ENCODE measurements at regions not wholly inside any gene's neighbourhood (a gene's known extent, or its start where the extent isn't known, plus 50 kb on each side); places are given as distances from the start of the nearest gene placed in this dataset.
"Not testable (repeated sequence)": the region's sequence is repeated elsewhere in the genome, so short reads cannot be mapped to it uniquely, and the experiment has no call there.

DNA sequence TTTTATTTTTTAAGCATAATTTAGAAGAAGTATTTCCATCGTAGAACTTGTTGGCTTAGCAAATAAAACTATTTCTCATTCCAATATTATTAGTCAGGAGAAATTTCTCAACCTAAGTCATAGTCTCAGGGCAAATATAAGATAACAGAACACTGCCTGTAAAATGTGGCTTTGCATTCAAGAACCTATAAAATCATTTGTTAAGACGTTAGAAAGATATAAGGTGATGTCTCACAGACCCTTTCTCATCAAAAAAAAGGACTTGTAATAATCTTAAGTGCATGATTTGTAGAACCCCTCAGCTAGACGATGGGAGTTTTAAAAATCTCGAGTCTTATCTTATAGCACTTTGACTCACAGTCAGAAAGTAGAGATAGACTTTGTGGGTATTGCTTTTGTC is 314.7 kb upstream of the CFAP20DC start:
- Histone ChIP-seq H3K4me3 (ENCODE audit: insufficient read depth, low read depth, low read length, poor library complexity, severe bottlenecking) (no peak overlapping the region), H3K36me3 (ENCODE audit: control insufficient read depth, insufficient read depth, low read length) (no peaks in the 10 kb centered on the region), H3K9me3 (ENCODE audit: control insufficient read depth, low read length) (no peaks in the 10 kb centered on the region), H3K4me1 (ENCODE audit: control insufficient read depth, insufficient read depth, low read length, poor library complexity, severe bottlenecking) (no peaks in the 10 kb centered on the region), H3K27ac (ENCODE audit: insufficient read depth, low read length, poor library complexity, severe bottlenecking) (no peak overlapping the region), H3K27me3 (replicated peaks; ENCODE audit: control insufficient read depth, insufficient read depth, low read length, poor library complexity, severe bottlenecking) (no peaks in the 10 kb centered on the region)
- no peak for DNase-seq

DNA sequence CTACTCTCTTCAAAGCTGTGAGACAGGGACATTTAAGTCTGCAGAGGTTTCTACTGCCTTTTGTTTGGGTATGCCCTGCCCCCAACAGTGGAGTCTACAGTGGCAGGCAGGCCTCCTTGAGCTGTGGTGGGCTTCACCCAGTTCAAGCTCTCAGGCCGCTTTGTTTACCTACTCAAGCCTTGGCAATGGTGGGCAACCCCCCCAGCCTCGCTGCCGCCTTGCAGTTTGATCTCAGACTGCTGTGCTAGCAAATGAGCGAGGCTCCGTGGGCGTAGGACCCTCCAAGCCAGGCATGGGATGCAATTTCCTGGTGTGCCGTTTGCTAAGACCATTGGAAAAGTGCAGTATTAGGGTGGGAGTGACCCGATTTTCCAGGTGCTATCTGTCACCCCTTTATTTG is 310.5 kb upstream of the CFAP20DC start:
- H3K27me3 ChIP-seq (replicated peaks; ENCODE audit: control insufficient read depth, insufficient read depth, low read length, poor library complexity, severe bottlenecking); DNase-seq; H3K4me1 ChIP-seq (ENCODE audit: control insufficient read depth, insufficient read depth, low read length, poor library complexity, severe bottlenecking); H3K27ac ChIP-seq (ENCODE audit: insufficient read depth, low read length, poor library complexity, severe bottlenecking); H3K9me3 ChIP-seq (ENCODE audit: control insufficient read depth, low read length); H3K36me3 ChIP-seq (ENCODE audit: control insufficient read depth, insufficient read depth, low read length); H3K4me3 ChIP-seq (ENCODE audit: insufficient read depth, low read depth, low read length, poor library complexity, severe bottlenecking): not testable (repeated sequence)

DNA sequence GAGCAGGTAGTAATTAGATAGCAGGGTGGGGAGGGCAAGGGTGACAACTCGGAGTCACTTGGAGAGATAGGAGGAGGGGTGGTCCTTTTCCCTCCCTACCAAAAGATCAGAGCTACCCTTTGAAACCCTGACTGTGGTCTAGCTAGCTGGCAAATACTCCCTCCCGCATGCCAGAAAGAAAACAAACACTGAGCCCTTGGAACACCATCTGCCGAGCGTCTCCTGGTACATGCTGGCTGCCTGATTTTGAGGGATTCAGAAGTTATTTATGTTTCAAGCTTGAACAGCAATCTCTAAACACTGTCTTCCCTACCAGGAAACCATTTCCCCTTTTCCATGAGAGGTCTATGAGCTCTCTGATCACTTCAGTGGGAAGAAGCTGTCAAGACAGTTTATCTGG is 291.6 kb upstream of the CFAP20DC start:
- no peak overlapping the region for H3K27ac ChIP-seq (ENCODE audit: insufficient read depth, low read length, poor library complexity, severe bottlenecking)
- H3K36me3 ChIP-seq (ENCODE audit: control insufficient read depth, insufficient read depth, low read length): no peaks in the 10 kb centered on the region
- no peak overlapping the region for H3K4me3 ChIP-seq (ENCODE audit: insufficient read depth, low read depth, low read length, poor library complexity, severe bottlenecking)
- H3K4me1 ChIP-seq (ENCODE audit: control insufficient read depth, insufficient read depth, low read length, poor library complexity, severe bottlenecking): no peaks in the 10 kb centered on the region
- H3K9me3 ChIP-seq (ENCODE audit: control insufficient read depth, low read length): no peaks in the 10 kb centered on the region
- no peaks in the 10 kb centered on the region for H3K27me3 ChIP-seq (replicated peaks; ENCODE audit: control insufficient read depth, insufficient read depth, low read length, poor library complexity, severe bottlenecking)
- no peak for DNase-seq

DNA sequence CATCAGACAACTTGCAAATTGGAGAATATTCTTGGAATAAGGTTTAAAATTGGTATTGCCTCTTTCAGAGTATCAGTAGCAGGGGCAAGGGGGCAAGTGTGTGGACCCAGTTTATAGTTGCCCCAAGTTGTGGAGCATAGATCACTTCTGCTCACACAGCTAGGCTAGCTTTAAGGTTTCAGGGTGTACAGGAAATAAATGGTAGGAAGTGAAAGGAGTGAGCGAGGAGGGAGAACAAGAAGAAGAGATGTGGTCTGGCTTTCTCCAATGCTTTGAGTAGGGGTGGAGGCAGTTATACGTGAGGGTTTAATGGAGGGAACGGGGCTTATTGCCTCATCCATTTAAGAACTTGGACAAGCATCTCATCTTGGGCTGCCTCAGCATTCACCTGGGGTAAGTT is 290.0 kb upstream of the CFAP20DC start:
- Histone ChIP-seq H3K27me3 (replicated peaks; ENCODE audit: control insufficient read depth, insufficient read depth, low read length, poor library complexity, severe bottlenecking) (no peaks in the 10 kb centered on the region), H3K4me1 (ENCODE audit: control insufficient read depth, insufficient read depth, low read length, poor library complexity, severe bottlenecking) (no peaks in the 10 kb centered on the region), H3K36me3 (ENCODE audit: control insufficient read depth, insufficient read depth, low read length) (no peaks in the 10 kb centered on the region), H3K4me3 (ENCODE audit: insufficient read depth, low read depth, low read length, poor library complexity, severe bottlenecking) (no peak overlapping the region), H3K27ac (ENCODE audit: insufficient read depth, low read length, poor library complexity, severe bottlenecking) (no peak overlapping the region), H3K9me3 (ENCODE audit: control insufficient read depth, low read length) (no peaks in the 10 kb centered on the region)
- DNase-seq: no peak

DNA sequence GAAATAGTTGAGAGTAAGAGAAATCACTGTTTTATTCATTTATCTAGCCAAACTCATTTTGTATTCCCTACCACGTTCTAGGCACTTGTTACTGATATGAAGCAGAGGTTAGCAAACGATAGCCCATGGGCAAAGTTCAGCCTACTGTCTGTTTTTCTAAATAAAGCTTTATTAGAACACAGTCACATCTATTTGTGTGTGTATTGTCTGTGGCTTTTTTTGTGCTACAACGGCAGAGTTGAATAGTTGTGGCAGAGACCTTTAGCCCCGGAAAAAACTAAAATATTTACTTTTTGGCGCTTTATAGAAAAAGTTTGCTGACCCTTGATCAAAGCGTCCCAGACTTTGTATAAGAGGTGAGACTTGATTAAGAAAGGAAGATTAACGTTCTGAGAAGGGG is 289.1 kb upstream of the CFAP20DC start:
- no peak for DNase-seq
- no peak overlapping the region for H3K4me3 ChIP-seq (ENCODE audit: insufficient read depth, low read depth, low read length, poor library complexity, severe bottlenecking)
- no peaks in the 10 kb centered on the region for H3K36me3 ChIP-seq (ENCODE audit: control insufficient read depth, insufficient read depth, low read length)
- no peaks in the 10 kb centered on the region for H3K4me1 ChIP-seq (ENCODE audit: control insufficient read depth, insufficient read depth, low read length, poor library complexity, severe bottlenecking)
- no peaks in the 10 kb centered on the region for H3K27me3 ChIP-seq (replicated peaks; ENCODE audit: control insufficient read depth, insufficient read depth, low read length, poor library complexity, severe bottlenecking)
- H3K9me3 ChIP-seq (ENCODE audit: control insufficient read depth, low read length): no peaks in the 10 kb centered on the region
- no peak overlapping the region for H3K27ac ChIP-seq (ENCODE audit: insufficient read depth, low read length, poor library complexity, severe bottlenecking)

DNA sequence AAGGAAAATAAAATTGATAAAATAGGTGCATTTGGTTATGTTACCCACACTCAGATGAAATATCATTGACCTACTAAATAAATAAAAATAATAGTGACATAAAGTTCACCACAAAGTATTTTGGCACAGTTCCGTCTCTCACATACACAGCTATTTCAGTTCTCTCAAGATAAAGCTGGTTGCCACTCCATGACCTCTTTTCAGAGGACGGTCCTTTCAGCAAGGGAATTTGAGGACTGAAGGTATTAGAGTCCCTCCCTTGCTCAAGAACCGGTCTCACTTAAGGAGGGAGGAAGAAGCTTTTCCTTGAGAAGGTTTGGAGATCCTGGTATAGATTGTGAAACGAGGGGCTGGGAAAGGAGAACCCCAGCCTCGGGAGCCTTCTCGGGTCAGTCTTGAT is 285.5 kb upstream of the CFAP20DC start:
- no peak for DNase-seq
- H3K4me3 ChIP-seq (ENCODE audit: insufficient read depth, low read depth, low read length, poor library complexity, severe bottlenecking): no peak overlapping the region

DNA sequence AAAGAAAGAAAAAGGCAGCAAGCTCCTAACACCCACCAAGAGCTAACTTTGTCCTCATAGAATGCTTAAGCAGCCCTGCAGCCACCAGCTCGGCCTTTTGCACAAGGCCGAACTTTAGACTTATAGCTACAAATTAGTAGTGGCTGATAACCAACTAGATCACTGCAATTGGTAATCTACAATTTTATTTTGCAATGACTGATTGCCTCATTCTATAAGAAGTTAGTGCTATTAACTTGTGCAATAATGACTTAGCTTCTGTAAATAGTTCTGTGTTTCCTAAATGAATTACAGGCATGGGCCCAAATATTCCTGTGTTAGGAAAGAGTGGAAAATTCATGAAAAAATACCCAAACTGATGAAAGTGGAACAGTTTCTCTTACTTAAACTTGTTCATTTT is 284.8 kb upstream of the CFAP20DC start:
- Histone ChIP-seq H3K9me3 (ENCODE audit: control insufficient read depth, low read length) (no peaks in the 10 kb centered on the region), H3K27ac (ENCODE audit: insufficient read depth, low read length, poor library complexity, severe bottlenecking) (no peak overlapping the region), H3K4me3 (ENCODE audit: insufficient read depth, low read depth, low read length, poor library complexity, severe bottlenecking) (no peak overlapping the region), H3K4me1 (ENCODE audit: control insufficient read depth, insufficient read depth, low read length, poor library complexity, severe bottlenecking) (no peaks in the 10 kb centered on the region), H3K36me3 (ENCODE audit: control insufficient read depth, insufficient read depth, low read length) (no peaks in the 10 kb centered on the region), H3K27me3 (replicated peaks; ENCODE audit: control insufficient read depth, insufficient read depth, low read length, poor library complexity, severe bottlenecking) (no peaks in the 10 kb centered on the region)
- no peak for DNase-seq

More for the DNA sequence above, 285.5 kb upstream of the CFAP20DC start:
- no peak overlapping the region for H3K27ac ChIP-seq (ENCODE audit: insufficient read depth, low read length, poor library complexity, severe bottlenecking)
- no peaks in the 10 kb centered on the region for H3K36me3 ChIP-seq (ENCODE audit: control insufficient read depth, insufficient read depth, low read length)
- H3K27me3 ChIP-seq (replicated peaks; ENCODE audit: control insufficient read depth, insufficient read depth, low read length, poor library complexity, severe bottlenecking): no peaks in the 10 kb centered on the region
- no peaks in the 10 kb centered on the region for H3K9me3 ChIP-seq (ENCODE audit: control insufficient read depth, low read length)
- H3K4me1 ChIP-seq (ENCODE audit: control insufficient read depth, insufficient read depth, low read length, poor library complexity, severe bottlenecking): no peaks in the 10 kb centered on the region

DNA sequence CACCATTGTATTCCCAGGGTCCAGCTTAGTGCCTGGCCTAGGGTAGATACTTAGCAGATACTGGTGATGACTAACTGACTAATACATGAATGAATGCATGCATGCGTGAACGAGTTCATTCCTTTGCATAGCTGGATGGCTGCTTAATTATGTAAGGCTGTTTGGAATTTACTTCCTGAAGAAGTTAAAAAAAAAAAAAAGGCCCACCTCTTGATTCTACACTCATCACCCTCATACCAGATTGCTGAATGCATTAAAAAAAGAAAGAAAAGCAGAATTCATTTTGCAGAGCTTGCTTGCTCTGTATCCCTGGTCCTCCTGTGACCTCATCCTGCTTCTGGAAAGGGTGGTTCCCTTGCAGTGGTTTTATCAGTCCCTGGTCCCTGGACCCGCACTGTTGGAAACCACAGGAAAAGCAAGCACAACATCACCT is 277.6 kb upstream of the CFAP20DC start:
- Histone ChIP-seq H3K4me1 (ENCODE audit: control insufficient read depth, insufficient read depth, low read length, poor library complexity, severe bottlenecking) (no peaks in the 10 kb centered on the region), H3K27ac (ENCODE audit: insufficient read depth, low read length, poor library complexity, severe bottlenecking) (no peak overlapping the region), H3K9me3 (ENCODE audit: control insufficient read depth, low read length) (no peaks in the 10 kb centered on the region), H3K36me3 (ENCODE audit: control insufficient read depth, insufficient read depth, low read length) (no peaks in the 10 kb centered on the region), H3K27me3 (replicated peaks; ENCODE audit: control insufficient read depth, insufficient read depth, low read length, poor library complexity, severe bottlenecking) (no peaks in the 10 kb centered on the region), H3K4me3 (ENCODE audit: insufficient read depth, low read depth, low read length, poor library complexity, severe bottlenecking) (no peak overlapping the region)
- DNase-seq: no peak

DNA sequence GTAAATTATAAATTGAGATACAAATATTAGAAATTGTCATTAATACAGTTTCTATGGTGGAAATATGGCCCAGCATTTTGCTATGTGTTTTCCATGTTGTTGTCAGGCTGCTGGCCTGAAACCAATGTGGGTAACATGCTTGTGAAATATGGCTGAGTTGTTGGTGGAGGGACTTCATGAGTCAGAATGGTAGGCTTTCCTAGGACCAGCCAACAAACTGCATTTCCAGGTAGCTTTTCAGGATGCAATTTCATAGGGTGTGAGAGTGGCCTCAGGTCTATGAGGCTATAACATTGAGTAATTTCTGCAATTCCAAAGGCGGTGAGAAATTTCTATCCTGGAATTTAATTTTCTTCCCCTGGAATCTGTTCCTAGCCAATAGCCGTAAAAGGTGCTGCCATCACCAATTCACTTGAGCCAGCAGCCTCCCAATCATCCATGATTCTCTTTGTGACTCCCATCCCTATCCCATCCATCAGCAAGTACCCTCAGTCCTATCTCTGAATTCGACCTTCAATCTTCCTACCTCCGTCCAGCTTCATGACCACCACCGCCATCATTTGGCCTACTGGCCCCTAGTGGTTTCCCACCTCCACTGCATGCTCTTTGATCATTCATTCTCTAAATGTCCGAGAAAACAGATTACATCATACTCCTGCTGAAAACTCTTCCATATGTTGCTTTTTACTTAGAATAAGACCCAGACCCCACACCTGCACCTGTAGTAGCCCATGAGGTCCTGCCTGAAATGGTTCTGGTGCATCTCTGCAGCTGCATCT is 276.6 kb upstream of the CFAP20DC start:
- DNase-seq: no peak
- no peaks in the 10 kb centered on the region for H3K9me3 ChIP-seq (ENCODE audit: control insufficient read depth, low read length)
- H3K36me3 ChIP-seq (ENCODE audit: control insufficient read depth, insufficient read depth, low read length): no peaks in the 10 kb centered on the region
- no peak overlapping the region for H3K27ac ChIP-seq (ENCODE audit: insufficient read depth, low read length, poor library complexity, severe bottlenecking)
- H3K27me3 ChIP-seq (replicated peaks; ENCODE audit: control insufficient read depth, insufficient read depth, low read length, poor library complexity, severe bottlenecking): no peaks in the 10 kb centered on the region
- H3K4me3 ChIP-seq (ENCODE audit: insufficient read depth, low read depth, low read length, poor library complexity, severe bottlenecking): no peak overlapping the region
- H3K4me1 ChIP-seq (ENCODE audit: control insufficient read depth, insufficient read depth, low read length, poor library complexity, severe bottlenecking): no peaks in the 10 kb centered on the region

DNA sequence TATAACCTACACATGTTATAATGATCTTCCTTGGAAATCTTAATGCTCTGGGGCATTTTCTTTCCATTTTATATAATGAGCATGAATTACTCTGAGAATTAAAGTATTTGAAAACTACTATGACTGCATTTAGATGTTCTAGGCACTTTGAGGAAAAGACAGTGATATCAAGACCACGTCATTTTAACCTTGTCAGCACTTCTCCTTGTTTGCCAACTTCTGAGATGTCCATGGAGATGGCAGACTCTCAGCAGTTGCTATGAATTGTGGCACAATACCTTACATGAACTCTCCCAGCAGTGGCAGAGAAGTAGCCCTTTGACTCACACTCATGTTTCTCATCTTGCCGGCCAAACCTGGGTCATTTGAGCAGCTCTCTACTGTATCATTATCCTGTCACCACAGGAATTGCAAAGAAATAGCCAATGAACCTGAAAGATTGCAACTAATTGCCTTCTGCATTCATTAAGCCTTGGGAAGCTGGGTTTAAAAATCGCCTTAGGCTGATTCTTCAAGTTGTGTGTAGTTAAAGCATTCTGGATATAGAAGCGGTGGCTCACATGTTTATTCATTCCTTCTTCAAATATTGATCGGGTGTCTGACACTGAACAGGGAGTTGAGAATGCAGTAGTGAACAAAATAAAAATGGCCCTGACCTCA is 272.2 kb upstream of the CFAP20DC start:
- no peak for DNase-seq
- Histone ChIP-seq H3K4me1 (ENCODE audit: control insufficient read depth, insufficient read depth, low read length, poor library complexity, severe bottlenecking) (no peaks in the 10 kb centered on the region), H3K9me3 (ENCODE audit: control insufficient read depth, low read length) (no peaks in the 10 kb centered on the region), H3K4me3 (ENCODE audit: insufficient read depth, low read depth, low read length, poor library complexity, severe bottlenecking) (no peak overlapping the region), H3K27me3 (replicated peaks; ENCODE audit: control insufficient read depth, insufficient read depth, low read length, poor library complexity, severe bottlenecking) (no peaks in the 10 kb centered on the region), H3K27ac (ENCODE audit: insufficient read depth, low read length, poor library complexity, severe bottlenecking) (no peak overlapping the region), H3K36me3 (ENCODE audit: control insufficient read depth, insufficient read depth, low read length) (no peaks in the 10 kb centered on the region)
